Kidney (tissue), 13 donors: ENCODE measurements at regions not wholly inside any gene's neighbourhood (a gene's known extent, or its start where the extent isn't known, plus 50 kb on each side); places are given as distances from the start of the nearest gene placed in this dataset.

ENCODE experiments used
- DNase-seq, 5 donors: peaks; one replicate each; pipeline ENCODE4 v3.0.0-alpha.2; 2013 to 2020
- FAIRE-seq: peaks from 2 replicates; lab custom pipeline; 2012; peaks lifted over from hg19 to GRCh38; lab: Jason Lieb, UNC
- H3K27ac ChIP-seq, 2 donors: one replicate each; pipeline ENCODE4 v1.7.0; 2013; ENCODE audit warnings: low read depth in 2 of 2, low read length in 2 of 2, inconsistent platforms in 1 of 2
- H3K27me3 ChIP-seq: one replicate; pipeline ENCODE4 v1.7.1; 2013; ENCODE audit warnings: low read length, inconsistent platforms; ENCODE audit not compliant: control insufficient read depth, insufficient read depth
- H3K36me3 ChIP-seq, 3 donors: one replicate each; pipeline versions ENCODE4 v1.7.0 to v1.7.1; 2013; ENCODE audit warnings: low read length in 3 of 3, control low read depth in 1 of 3, inconsistent platforms in 1 of 3; ENCODE audit not compliant: insufficient read depth in 3 of 3, control insufficient read depth in 2 of 3
- H3K4me1 ChIP-seq, 3 donors: one replicate each; pipeline versions ENCODE4 v1.7.0 to v1.7.1; 2013; ENCODE audit warnings: low read length in 3 of 3, inconsistent platforms in 1 of 3, low read depth in 1 of 3; ENCODE audit not compliant: control insufficient read depth in 2 of 3, insufficient read depth in 2 of 3
- H3K4me3 ChIP-seq, 3 donors: one replicate each; pipeline versions ENCODE4 v1.7.0 to v1.8.1; 2013; ENCODE audit warnings: low read length in 3 of 3, control low read depth in 1 of 3, inconsistent platforms in 1 of 3
- H3K9ac ChIP-seq, 3 donors: one replicate each; pipeline versions ENCODE4 v1.7.0 to v1.7.1; 2013; ENCODE audit warnings: low read length in 3 of 3, control low read depth in 1 of 3, inconsistent platforms in 1 of 3
- H3K9me3 ChIP-seq, 3 donors: one replicate each; pipeline versions ENCODE4 v1.7.0 to v1.7.1; 2013; ENCODE audit warnings: low read length in 3 of 3, control low read depth in 1 of 3, inconsistent platforms in 1 of 3; ENCODE audit not compliant: control insufficient read depth in 2 of 3, insufficient read depth in 1 of 3
- intact Hi-C: fragments of 100-400 bp; cut with DNase I; formaldehyde crosslinking; loops from one replicate; pipeline ENCODE4 v1.11.1; 2022
- TF ChIP-seq, protein P1 (sequence below): IDR thresholded peaks from 3 replicates; pipeline ENCODE4 v1.5.1; 2012; ENCODE audit warnings: mild to moderate bottlenecking, moderate library complexity, borderline replicate concordance; ENCODE audit not compliant: insufficient read depth; ENCODE audit errors: extremely low read depth
- donor health status: control.
- donor health status: control.
- donor health status: control.
- donor health status: control.
- donor health status: control.
- donor health status: DM: yes; HTN: yes; CAD: no.
- donor health status: Normal renal cell carcinoma (clear cell type).

DNA sequence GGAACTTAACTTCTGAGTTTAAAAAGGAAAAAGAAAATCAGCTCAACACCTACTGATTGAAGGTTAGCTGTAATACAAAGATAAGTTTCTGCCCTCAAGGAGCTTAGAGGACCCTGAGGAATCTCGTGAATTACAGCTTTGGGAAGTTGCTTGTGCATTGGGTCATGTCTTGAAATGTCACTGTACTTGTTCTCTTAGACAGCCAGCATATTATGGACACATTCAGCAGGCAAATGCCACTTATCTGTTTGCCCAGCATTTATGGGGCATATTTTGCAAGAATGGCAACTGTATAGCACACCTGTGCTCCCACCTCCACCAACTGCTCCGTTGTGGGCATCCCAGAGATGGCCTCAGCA lies 263.6 kb upstream of the CRY1 start:
- FAIRE-seq (no peak), DNase-seq (no peak)
- H3K27me3 ChIP-seq: no peaks in the 10 kb centered on the region
- H3K4me3 ChIP-seq: no peak overlapping the region
- no peak overlapping the region for H3K27ac ChIP-seq
- intact Hi-C loops: no loop called here
- no peaks in the 10 kb centered on the region for H3K9me3 ChIP-seq
- no peak overlapping the region for H3K9ac ChIP-seq
- TF ChIP-seq, protein P1, sequence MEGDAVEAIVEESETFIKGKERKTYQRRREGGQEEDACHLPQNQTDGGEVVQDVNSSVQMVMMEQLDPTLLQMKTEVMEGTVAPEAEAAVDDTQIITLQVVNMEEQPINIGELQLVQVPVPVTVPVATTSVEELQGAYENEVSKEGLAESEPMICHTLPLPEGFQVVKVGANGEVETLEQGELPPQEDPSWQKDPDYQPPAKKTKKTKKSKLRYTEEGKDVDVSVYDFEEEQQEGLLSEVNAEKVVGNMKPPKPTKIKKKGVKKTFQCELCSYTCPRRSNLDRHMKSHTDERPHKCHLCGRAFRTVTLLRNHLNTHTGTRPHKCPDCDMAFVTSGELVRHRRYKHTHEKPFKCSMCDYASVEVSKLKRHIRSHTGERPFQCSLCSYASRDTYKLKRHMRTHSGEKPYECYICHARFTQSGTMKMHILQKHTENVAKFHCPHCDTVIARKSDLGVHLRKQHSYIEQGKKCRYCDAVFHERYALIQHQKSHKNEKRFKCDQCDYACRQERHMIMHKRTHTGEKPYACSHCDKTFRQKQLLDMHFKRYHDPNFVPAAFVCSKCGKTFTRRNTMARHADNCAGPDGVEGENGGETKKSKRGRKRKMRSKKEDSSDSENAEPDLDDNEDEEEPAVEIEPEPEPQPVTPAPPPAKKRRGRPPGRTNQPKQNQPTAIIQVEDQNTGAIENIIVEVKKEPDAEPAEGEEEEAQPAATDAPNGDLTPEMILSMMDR: no peak
- no peaks in the 10 kb centered on the region for H3K36me3 ChIP-seq
- no peaks in the 10 kb centered on the region for H3K4me1 ChIP-seq

DNA sequence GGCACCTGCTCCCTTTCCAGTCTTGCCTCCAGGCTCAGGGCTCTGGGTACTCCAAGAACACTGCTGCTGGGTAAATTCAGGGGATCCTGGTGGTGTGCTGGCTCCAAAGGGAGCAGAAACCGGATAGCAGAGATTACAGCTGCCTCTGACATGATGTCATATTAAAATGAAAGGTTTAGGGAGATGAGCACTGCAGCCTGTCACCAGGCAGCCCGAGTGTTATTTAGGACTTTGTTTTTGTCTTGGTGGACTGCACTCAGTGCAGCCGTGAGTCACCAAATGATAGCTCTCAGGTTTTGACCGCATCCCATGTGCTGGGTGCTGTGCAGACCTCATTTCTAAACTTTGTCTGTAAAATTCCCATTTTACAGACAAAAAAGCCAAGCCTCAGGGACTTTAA lies 266.0 kb upstream of the CRY1 start:
- intact Hi-C loops: no loop called here
- FAIRE-seq (no peak), DNase-seq (no peak)
- Histone ChIP-seq H3K9ac (no peak overlapping the region), H3K4me3 (no peak overlapping the region), H3K36me3 (no peaks in the 10 kb centered on the region), H3K4me1 (no peaks in the 10 kb centered on the region), H3K9me3 (no peaks in the 10 kb centered on the region), H3K27me3 (no peaks in the 10 kb centered on the region), H3K27ac (no peak overlapping the region)
- TF ChIP-seq, protein P1: no peak

DNA sequence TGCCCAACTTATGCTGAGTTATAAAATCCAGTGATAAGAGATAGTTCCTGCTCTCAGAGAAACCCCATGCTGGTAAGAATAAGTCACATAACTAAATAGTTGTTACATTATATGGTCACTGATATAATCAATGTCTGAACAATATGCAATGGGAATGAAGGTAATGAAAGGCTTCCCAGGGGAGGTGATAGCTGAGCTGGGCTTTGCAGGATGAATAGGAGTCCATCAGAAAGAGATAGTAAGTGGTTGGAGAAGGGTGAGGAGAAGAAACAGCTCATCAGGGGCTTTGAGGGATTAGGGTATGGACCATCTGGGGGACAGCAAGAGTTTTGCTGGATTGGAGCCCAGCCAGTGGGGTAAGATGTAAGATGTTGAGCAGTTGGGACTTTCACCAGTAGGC lies 266.7 kb upstream of the CRY1 start:
- no peak overlapping the region for H3K9ac ChIP-seq
- intact Hi-C loops: no loop called here
- no peak for FAIRE-seq

DNA sequence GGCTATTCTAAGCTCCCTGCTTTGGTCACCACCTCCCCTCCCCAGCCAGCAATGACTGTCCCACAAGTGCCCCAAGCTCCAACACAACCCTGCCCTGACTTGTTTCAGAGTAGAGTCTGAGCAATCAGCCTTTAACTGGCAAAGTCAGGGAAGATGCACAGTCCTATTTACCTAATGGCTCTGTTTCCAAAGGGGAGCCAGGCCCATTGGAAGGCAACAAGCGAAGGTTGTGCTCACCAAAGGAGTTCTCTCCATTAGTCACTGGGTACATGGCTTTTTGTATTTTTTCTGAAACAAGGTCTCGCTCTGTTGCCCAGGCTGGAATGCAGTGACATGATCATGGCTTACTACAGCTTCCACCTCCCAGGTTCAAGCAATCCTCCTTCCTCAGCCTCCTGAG lies 267.1 kb upstream of the CRY1 start:
- Histone ChIP-seq H3K9ac (no peak overlapping the region), H3K4me3 (no peak overlapping the region), H3K27ac (no peak overlapping the region), H3K9me3 (no peaks in the 10 kb centered on the region), H3K4me1 (no peaks in the 10 kb centered on the region), H3K36me3 (no peaks in the 10 kb centered on the region), H3K27me3 (no peaks in the 10 kb centered on the region)
- TF ChIP-seq, protein P1: no peak
- FAIRE-seq (no peak), DNase-seq (no peak)
- intact Hi-C loops: no loop called here

More for the DNA sequence above, 266.7 kb upstream of the CRY1 start:
- no peaks in the 10 kb centered on the region for H3K27me3 ChIP-seq
- H3K4me3 ChIP-seq: no peak overlapping the region
- no peaks in the 10 kb centered on the region for H3K4me1 ChIP-seq
- no peak for DNase-seq
- H3K27ac ChIP-seq: no peak overlapping the region
- no peaks in the 10 kb centered on the region for H3K36me3 ChIP-seq
- H3K9me3 ChIP-seq: no peaks in the 10 kb centered on the region
- TF ChIP-seq, protein P1: no peak
